Stimulated activated CD8-positive, alpha-beta memory T cell treated with anti-CD3 and anti-CD28 coated beads, Interleukin-4, amount 100 ng/mL, for 24 hours (primary cell): ENCODE measurements at regions not wholly inside any gene's neighbourhood (a gene's known extent, or its start where the extent isn't known, plus 50 kb on each side); places are given as distances from the start of the nearest gene placed in this dataset.

Experiments
- DNase-seq: peaks from one replicate; pipeline ENCODE4 v3.0.0-alpha.2; 2020; ENCODE audit warnings: low read depth

DNA sequence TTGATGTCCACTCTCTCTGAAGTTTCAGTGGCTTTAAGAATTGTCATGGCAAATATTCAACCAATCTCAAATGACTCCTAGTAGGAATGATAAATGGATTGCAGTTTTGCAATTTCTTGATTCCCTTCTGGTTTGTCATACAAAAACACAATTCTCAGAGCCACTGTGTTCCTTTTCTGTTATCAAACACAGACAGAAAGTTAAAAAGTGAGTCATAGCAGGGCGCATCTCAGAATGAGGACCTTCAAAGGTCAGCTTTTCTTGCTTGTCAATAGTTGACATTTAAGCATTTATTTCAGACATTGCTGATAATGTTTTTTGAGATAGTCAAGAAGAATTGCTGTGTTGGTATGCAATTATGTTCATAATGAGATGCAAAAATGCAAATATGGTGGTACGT lies 405.9 kb downstream of the NR2F2 start:
- DNase-seq, result no peak

DNA sequence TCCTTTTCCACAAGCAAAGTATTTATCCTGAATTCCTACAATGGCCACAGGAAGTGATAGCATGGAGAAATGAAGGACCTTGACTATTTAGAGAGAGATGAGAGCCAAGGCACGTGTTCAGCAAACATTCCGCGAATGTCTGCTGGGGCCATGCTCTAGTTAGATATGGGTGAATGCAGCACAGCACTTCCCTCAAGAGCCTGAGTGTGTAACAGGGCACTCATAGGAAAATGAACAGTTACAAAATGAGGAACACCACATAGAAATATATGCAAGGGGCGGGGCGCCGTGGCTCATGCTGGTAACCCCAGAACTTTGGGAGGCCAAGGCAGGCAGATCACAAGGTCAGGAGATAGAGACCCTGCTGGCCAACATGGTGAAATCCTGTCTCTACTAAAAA lies 406.9 kb downstream of the NR2F2 start:
- DNase-seq, result no peak

DNA sequence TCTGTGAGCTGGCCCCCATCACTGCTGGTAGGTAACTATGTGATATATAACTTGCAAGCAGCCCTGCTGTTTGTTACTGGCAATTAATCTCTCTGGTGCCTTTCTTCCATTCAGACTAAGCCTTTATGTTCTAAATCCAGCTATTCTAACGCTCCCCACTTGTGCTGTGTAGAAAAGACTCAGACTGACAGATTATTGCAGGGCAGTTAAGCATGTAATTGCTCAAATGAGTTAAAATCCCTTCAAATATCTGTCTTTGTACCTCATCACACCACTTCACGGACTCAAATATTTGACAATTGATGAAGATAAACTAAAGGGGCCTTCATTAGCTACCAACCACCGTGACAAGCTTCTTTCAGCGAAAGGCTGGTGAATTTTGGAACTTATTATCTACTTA lies 416.2 kb downstream of the NR2F2 start:
- DNase-seq, result no peak

- no peak for DNase-seq
These were observed 416.8 kb downstream of the NR2F2 start for GRCh38 chr15:96747291-96747690.

DNA sequence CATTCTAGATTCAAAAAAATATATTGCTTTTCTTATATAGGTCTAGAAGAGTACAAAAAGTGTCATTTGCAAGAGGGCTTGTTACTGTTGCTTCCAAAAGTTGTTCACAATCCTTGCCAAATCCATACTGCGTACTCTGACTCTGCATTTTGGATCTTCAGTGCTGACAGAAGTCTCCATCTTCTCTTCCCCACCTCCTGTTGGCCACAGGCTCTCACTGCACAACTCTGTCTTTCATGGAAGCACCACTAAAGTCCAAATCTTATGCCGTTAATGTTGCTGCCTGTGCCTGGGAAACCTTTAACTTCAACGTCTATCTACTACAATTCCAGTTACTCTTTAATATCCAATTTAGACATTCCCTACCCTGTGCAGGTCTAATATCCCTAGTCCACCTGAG lies 419.9 kb downstream of the NR2F2 start:
- no peak for DNase-seq

DNA sequence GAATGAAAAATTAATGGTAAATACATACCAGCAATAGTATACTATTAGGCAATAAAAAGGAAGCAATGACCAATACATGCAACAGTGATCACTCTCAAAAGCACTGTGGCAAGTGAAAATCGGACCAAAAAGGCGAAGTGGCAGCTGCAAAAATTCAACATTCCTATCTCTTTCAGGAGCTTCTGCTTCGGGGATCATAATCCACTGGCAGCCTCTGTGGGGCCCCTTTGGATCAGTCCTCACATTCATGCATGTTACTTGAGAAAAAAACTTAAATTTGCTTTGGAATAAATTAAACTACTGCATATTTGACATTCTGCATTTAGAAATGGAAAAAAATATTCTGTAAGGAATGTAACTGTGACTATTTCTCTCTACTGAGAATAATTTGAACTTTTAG lies 425.6 kb downstream of the NR2F2 start:
- no peak for DNase-seq

- DNase-seq, result no peak
These were observed 426.2 kb downstream of the NR2F2 start for GRCh38 chr15:96756656-96757055.

- no peak for DNase-seq
These were observed 432.1 kb downstream of the NR2F2 start for GRCh38 chr15:96762566-96762965.

- no peak for DNase-seq
These were observed 434.0 kb downstream of the NR2F2 start for GRCh38 chr15:96764501-96764900.

DNA sequence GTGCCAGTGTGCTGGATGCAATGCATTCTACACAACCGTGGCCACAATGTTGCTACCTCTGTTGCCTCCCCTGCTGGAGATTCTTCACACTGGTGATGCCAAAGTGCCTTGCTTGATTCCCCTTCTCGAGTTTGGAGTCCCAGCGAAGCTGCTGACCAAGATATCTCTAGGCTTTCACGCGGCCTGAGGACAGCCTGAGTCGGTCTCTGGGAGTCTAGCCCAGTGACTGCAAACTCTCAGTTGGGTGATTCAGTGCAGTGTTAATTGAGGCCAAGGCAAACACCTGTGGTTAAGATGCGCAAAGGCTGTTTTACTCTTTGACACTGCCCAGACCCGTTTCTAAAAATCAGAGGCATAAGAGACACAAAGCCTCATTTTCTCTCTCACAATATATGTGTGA lies 434.4 kb downstream of the NR2F2 start:
- no peak for DNase-seq

DNA sequence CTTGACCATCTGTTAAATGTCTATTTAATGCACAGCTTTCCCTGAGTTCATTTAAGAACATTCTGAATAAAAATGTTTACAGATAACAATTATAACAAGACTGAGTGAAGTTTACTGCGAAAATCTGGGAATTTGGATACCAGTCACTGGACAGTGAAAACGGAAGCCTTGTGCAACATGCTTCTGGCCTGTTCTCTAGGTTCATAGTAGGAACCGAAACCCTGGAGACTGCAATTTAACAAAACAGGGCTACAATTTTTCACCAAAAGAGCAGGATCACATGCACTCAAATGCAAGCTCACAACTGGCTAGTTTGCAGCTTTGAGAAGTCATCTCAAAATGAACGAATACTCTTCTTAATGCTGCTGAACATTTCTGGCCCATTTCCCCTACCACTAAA lies 435.9 kb downstream of the NR2F2 start:
- no peak for DNase-seq

GRCh38 chr15:96767703-96768434 lies 437.4 kb downstream of the NR2F2 start:
- no peak for DNase-seq

DNA sequence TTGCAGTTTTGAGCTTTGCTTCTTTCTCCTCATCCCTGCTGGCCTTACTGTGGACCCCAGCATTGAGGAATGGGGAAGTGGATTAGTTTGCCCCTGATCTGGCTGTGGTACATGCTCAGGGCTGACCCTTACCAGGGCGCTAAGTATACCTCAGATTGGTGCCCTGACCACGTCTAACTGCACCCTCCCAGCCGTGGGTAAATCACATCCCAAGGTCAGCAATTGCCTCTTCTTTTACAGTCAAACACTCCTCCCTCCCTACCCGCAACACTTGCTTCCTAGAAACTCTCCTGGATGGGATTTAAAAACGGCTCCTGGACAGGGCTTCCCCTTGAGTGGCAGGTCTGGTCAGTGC lies 437.9 kb downstream of the NR2F2 start:
- no peak for DNase-seq

DNA sequence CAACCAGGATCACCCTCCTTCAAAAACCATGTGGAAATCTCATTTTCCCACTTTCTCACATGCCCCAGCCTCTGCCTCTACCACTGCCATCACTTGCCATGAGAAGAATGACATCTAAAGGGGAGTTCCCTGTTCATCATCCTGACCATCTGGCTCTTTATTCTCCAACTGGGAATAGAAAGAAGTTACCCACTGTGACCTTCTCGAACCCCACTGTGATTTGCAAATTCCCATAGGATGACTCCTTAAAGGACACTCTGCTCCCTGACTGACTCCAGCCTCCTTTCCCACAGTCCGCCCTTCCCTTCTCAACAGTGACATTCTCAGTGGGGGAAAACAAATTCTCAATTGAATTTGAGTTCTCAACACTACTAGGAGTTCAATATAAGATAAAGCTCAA lies 440.5 kb downstream of the NR2F2 start:
- DNase-seq, result no peak

GRCh38 chr15:96774216-96774615 lies 443.7 kb downstream of the NR2F2 start:
- DNase-seq, result no peak

DNA sequence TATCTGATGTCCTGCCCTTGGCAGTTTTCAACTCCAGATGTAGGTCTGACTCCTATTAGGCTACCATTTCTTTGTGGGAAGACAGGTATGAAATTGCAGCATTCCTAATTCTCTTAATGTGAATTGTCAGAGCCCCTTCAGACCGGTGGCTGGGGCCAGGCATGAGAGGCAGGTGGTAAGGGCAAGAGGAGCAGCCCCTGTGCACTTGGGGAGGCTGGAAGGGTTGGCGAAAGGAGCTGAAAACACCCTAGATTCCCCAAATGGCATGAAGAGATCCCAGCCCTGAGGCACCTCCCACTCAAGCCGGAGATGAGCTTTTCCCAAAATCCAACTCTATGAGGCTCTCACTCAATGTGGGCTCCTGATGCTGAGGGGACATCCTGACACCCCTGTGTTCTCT lies 453.2 kb downstream of the NR2F2 start:
- no peak for DNase-seq

- DNase-seq, result no peak
These were observed 459.5 kb downstream of the NR2F2 start for GRCh38 chr15:96790004-96790403.

DNA sequence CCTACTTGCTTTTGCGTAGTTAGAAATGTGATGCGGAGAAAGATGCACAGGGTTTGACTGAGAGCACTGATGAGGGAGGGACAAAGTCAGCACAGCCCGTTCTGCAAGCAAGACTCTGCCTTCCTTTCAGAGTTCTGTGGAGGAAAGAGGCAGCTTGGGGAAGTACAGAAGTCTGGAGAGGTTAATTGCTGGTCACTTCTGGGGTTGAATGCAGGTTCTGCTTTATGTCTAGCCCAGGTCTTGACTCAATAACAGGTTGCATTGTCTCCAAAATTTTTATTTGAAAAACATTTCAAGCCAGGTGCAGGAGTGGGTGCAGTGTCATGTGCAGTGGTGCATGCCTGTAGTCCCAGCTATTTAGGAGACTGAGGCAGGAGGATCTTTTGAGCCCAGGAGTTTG lies 461.7 kb downstream of the NR2F2 start:
- no peak for DNase-seq

DNA sequence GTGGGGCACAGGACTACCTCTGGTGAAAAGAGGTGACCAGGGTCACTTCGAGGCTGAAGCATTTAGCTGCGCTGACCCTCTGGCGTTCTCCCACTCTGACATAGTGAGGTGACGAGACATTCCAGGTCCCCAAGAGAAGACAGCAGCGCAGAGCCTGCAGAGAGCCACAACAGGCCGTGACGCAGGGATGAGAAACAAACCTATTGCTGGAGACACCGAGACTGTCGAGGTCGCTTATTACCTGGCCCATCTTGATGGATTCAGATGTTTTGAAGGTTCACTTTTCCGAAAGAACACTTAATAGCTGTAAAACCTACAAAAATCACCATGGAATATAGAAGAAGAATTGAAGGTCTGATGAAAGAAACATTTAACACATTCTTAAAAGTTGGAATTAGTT lies 466.3 kb downstream of the NR2F2 start:
- DNase-seq, result no peak

DNA sequence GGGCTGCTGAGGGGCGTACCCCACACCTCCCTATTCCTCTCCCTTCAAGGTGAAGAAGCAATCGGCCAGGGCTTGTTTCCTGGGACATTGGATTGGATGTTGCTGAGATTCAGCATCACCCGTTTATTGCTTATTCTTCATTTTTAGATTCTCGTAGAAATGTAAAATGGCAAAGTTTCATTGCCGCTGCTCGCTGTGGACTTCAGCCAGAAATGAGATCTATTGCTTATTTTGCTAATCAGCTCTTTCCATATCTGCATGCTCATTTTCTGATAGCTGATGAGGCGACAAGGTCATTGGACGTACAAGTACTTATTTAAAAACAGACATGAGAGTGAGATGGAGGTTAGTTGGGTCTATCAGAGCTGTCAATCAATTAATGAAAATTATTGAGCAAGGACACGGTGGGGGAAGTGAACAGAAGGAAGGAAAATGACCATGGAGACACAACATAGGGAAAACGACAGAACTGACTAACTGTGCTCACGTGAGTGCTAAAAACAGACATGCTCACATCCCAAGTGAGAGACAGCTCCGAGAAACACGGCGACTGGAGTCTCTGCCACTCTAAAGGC lies 471.2 kb downstream of the NR2F2 start:
- no peak for DNase-seq

DNA sequence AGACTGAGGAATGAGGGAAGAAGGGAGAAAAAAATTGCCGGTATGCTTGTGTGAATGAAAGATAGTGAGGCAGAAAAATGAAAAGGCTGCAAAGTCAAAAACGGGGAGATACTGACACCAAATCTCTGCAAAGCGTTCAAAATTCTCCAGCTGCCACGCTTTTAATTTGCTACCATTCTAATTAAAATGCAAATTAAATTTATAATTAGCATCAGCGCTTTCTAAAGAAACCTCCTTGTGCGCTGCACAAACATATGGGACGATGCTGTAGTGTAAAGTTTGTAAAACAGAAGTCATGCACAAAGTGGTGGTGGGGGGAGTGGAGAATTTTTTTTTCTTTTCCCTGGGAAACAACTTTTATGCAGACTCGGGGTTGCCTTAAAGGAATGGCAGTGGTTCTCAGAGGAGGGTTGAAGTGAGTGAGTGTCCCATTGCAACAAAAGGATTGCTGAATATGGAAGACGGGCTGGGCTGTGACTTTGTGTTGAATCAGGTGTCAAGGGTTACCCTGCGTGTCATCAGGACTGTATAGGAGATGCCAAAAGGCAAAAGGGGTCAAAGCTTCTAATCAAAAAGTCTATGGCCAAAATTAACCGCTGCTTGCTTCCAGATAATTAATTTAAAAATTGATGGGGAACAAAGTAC lies 472.2 kb downstream of the NR2F2 start:
- DNase-seq, result no peak

DNA sequence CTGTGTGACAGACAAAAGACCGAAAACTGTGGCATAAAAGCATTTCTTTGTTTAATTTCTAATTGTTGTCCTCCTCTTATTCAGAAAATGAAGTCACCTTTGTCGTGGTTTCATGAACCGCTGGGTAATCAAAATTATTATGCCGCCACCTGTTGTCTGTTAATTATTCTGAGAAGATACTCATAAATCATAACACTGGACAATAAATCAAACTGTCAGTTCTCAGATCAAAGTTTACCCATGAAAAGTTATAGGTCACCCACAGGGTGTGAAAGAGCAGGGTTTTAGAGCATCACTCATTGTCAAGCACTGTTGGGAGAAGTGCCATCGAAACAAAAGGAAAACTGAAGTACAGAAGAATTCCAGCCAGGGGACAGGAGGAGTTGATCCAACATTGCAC lies 474.3 kb downstream of the NR2F2 start:
- DNase-seq, result no peak

- DNase-seq, result no peak
These were observed 476.9 kb downstream of the NR2F2 start for GRCh38 chr15:96807361-96807760.

DNA sequence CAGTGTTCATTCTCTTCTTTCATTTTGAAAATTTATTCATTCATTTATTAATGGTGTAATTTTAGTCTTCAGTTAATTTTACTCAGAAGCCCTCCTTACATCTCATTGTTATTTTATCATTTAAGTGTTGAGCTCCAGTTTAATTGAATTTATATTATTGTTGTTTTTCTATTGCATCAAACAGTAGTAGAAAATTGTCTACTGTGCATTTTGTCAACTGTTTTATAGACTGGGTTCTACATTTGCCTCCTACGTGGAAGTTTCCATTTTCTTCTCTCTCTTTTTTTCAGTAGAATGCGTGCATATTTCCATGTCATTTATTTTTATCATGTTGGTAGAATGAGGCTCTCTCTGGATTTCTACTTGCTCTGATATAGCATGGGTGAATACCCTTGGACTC lies 487.4 kb downstream of the NR2F2 start:
- no peak for DNase-seq
